ENCODE measurements at regions not wholly inside any gene's neighbourhood (a gene's known extent, or its start where the extent isn't known, plus 50 kb on each side); places are given as distances from the start of the nearest gene placed in this dataset.
"Not testable (repeated sequence)": the region's sequence is repeated elsewhere in the genome, so short reads cannot be mapped to it uniquely, and the experiment has no call there.

DNA sequence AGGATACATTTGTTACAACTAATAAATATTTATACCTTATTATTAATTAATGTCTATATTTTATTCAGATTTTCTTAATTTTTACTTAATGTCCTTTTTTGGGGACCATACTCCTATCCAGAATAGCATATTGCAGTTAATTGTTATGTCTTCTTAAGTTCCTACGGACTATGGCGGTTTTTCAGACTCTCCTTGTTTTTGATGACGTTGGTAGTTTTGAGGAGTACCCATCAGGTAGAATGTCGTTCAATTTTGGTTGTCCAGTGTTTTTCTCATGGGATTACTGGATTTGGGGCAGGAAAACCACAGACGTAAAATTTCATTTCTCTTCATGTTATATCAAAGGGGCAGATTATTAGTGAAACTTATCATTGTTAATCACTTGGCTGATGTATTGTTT, 223.7 kb downstream of the ISL1 start:
- H3K27ac ChIP-seq (ENCODE audit: low read length) = no peak overlapping the region
- H3K36me3 ChIP-seq (ENCODE audit: control insufficient read depth, insufficient read depth, low read length) = no peaks in the 10 kb centered on the region
- no peak overlapping the region for H3K4me3 ChIP-seq (ENCODE audit: low read length)
- no peak for DNase-seq
- no peaks in the 10 kb centered on the region for H3K9me3 ChIP-seq (replicated peaks; ENCODE audit: control insufficient read depth, low read depth, low read length)
- H3K4me1 ChIP-seq (ENCODE audit: control insufficient read depth, insufficient read depth, low read length) = no peaks in the 10 kb centered on the region
- WGBS (ENCODE audit: insufficient coverage) = no CpG with 5 or more reads among the region's 5 CpGs
- no peaks in the 10 kb centered on the region for H3K27me3 ChIP-seq (ENCODE audit: control insufficient read depth, insufficient read depth, low read length)

DNA sequence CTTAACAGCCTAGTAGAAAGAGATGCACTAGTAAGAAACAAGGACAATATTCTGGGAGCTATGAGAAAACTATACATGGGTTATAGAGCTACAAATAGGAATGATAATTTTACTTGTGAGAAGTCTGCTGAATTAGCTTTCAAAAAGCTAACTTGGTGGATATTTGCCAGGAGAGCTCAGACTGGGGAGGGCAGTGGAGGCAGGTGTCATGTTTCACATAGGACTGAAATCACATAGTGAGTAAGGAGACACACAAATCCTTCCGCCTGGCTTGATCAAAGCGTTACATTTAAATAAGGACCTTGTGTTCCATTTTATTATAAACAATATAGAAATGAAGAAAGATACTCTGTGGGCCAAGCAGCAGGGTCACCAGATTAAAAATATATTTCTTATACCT, 235.0 kb downstream of the ISL1 start:
- H3K27me3 ChIP-seq (ENCODE audit: control insufficient read depth, insufficient read depth, low read length) = no peaks in the 10 kb centered on the region
- no peaks in the 10 kb centered on the region for H3K4me1 ChIP-seq (ENCODE audit: control insufficient read depth, insufficient read depth, low read length)
- H3K9me3 ChIP-seq (replicated peaks; ENCODE audit: control insufficient read depth, low read depth, low read length) = no peaks in the 10 kb centered on the region
- no peak overlapping the region for H3K4me3 ChIP-seq (ENCODE audit: low read length)
- H3K27ac ChIP-seq (ENCODE audit: low read length) = no peak overlapping the region
- no CpG with 5 or more reads among the region's 2 CpGs for WGBS (ENCODE audit: insufficient coverage)
- H3K36me3 ChIP-seq (ENCODE audit: control insufficient read depth, insufficient read depth, low read length) = no peaks in the 10 kb centered on the region
- no peak for DNase-seq

DNA sequence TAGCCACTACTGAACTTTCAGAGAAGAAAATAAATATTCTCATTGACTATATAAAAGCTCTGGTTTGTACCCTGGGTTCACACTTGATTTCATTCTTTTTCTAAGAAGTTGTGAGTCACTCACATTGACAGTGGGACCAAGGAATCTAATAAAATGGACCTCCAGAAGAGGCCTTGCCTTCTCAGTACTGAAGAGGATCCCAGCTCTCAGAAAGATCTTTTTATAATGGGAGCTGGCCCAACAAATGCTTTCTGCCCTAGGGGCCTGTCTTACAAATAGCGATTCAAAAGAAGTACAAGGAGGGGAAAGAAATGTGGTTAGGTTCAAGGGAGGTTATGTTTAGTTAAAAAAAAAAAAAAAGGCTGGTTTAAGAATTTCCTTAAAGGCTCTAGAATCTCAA, 237.9 kb downstream of the ISL1 start:
- no peaks in the 10 kb centered on the region for H3K9me3 ChIP-seq (replicated peaks; ENCODE audit: control insufficient read depth, low read depth, low read length)
- H3K36me3 ChIP-seq (ENCODE audit: control insufficient read depth, insufficient read depth, low read length) = no peaks in the 10 kb centered on the region
- 14% methylated on average over 1 of the region's 1 CpG for WGBS (ENCODE audit: insufficient coverage)
- no peak overlapping the region for H3K4me3 ChIP-seq (ENCODE audit: low read length)
- DNase-seq = no peak
- H3K27me3 ChIP-seq (ENCODE audit: control insufficient read depth, insufficient read depth, low read length) = no peaks in the 10 kb centered on the region
- H3K4me1 ChIP-seq (ENCODE audit: control insufficient read depth, insufficient read depth, low read length) = no peaks in the 10 kb centered on the region
- H3K27ac ChIP-seq (ENCODE audit: low read length) = no peak overlapping the region

DNA sequence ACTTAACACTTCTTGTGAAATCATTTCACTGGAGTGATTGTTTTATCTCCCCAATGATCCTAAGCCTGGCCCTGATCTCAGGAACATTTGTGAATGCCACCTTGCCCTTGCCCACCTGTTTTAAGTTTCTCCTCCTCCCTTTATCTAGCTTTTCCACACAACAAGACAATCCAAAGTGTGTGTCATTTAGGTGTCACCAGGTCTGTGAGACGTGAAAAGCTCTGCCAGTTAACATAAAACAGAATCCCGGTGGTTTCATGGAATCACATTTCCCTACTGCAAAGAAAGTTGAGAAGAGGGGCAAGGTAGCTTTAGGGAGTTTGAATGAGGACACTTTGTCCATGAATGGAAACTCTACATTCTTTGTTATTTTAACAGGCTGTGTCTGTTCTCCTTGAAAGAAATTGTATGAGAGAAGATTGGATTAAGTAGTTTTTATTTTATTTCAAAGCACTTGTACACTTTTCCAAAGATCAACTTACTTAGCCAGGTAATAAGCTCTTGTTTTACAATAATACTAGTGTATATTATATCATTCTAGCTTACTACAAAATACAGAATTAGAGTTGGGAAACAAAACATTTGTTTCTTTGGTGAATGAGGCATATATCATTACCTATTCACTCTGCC, 239.0 kb downstream of the ISL1 start:
- no peak for DNase-seq
- H3K36me3 ChIP-seq (ENCODE audit: control insufficient read depth, insufficient read depth, low read length) = no peaks in the 10 kb centered on the region
- H3K4me1 ChIP-seq (ENCODE audit: control insufficient read depth, insufficient read depth, low read length) = no peaks in the 10 kb centered on the region
- no peak overlapping the region for H3K27ac ChIP-seq (ENCODE audit: low read length)
- H3K27me3 ChIP-seq (ENCODE audit: control insufficient read depth, insufficient read depth, low read length) = no peaks in the 10 kb centered on the region
- H3K4me3 ChIP-seq (ENCODE audit: low read length) = no peak overlapping the region
- H3K9me3 ChIP-seq (replicated peaks; ENCODE audit: control insufficient read depth, low read depth, low read length) = no peaks in the 10 kb centered on the region
- WGBS (ENCODE audit: insufficient coverage) = no CpG with 5 or more reads among the region's 2 CpGs

DNA sequence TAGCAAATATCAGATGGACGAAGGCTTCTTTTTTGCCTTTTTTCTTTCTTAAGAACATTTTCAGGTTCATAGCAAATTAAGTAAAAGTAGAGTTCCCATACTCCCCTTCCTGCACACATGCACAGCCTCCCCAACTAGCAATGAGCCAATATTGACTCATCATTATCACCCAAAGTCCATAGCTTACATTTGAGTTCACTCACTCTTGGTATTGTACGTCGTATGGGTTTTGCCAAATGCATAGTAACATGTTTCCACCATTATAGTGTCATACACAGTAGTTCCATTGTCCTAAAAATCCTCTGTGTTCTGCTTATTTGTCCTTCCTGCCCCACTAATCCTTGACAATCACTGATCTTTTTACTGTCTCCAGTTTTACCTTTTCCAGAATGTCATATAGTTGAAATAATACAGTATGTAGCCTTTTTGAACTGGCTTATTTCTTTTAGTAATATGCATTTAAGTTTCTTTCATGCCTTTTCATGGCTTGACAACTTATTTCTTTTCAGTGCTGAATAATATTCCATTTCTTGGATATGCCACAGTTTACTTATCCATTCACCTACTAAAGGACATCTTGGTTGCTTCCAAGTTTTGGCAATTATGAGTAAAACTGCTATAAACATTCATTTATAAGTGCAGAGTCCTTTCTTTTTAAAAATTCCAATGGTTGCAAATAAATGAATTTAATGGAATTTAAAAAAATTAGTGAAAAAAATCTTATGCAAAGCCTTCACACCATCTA, 242.1 kb downstream of the ISL1 start:
- Histone ChIP-seq H3K4me3 (ENCODE audit: low read length) (no peak overlapping the region), H3K9me3 (replicated peaks; ENCODE audit: control insufficient read depth, low read depth, low read length) (peaks cover 3% of the 10 kb centered on the region), H3K27me3 (ENCODE audit: control insufficient read depth, insufficient read depth, low read length) (no peaks in the 10 kb centered on the region), H3K4me1 (ENCODE audit: control insufficient read depth, insufficient read depth, low read length) (no peaks in the 10 kb centered on the region), H3K27ac (ENCODE audit: low read length) (no peak overlapping the region), H3K36me3 (ENCODE audit: control insufficient read depth, insufficient read depth, low read length) (no peaks in the 10 kb centered on the region)
- 85% methylated on average over 2 of the region's 3 CpGs for WGBS (ENCODE audit: insufficient coverage)
- DNase-seq = no peak

DNA sequence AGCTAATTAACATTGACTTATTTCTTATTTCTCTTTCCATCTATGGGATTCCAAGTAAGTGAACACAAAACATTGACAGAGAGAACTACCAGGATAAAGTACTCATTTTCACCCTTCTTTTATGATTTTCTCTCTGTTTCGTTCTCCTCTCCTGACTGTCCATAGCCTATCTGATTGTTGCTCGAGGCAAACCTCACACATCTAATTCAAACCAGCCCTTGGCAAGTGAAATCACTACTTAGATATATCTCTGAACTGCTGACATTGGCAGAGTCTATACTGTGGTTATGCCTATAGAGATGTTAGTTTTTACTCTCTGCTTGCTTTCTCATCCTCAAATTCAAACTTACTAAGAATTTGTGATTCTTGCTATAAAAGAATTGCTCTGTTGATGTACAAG, 248.8 kb downstream of the ISL1 start:
- WGBS (ENCODE audit: insufficient coverage) = no CpG with 5 or more reads among the region's 2 CpGs
- Histone ChIP-seq H3K4me3 (ENCODE audit: low read length) (no peak overlapping the region), H3K36me3 (ENCODE audit: control insufficient read depth, insufficient read depth, low read length) (no peaks in the 10 kb centered on the region), H3K27ac (ENCODE audit: low read length) (no peak overlapping the region), H3K9me3 (replicated peaks; ENCODE audit: control insufficient read depth, low read depth, low read length) (peaks cover 5% of the 10 kb centered on the region), H3K4me1 (ENCODE audit: control insufficient read depth, insufficient read depth, low read length) (no peaks in the 10 kb centered on the region), H3K27me3 (ENCODE audit: control insufficient read depth, insufficient read depth, low read length) (no peaks in the 10 kb centered on the region)
- peak; percentile 11 for DNase-seq

DNA sequence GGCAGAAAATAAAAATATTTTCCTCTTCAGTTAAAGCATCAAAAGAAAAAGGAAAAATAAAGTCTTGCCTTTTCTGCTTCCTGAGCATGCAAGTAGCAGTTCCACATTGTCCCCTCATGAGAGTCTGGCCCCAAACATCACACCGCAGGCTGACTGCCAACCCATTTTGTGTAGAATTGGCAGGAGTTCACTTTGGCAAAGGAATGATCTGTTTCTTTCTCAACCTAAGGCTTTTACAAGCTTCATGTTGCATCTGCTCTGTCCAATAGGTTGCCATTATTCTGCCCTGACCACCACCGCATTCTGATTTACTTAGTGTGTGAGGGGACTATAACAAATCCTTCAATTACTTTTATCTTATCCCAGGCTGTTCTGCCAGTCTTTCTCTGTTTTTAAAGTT, 249.5 kb downstream of the ISL1 start:
- no peaks in the 10 kb centered on the region for H3K4me1 ChIP-seq (ENCODE audit: control insufficient read depth, insufficient read depth, low read length)
- H3K27me3 ChIP-seq (ENCODE audit: control insufficient read depth, insufficient read depth, low read length) = no peaks in the 10 kb centered on the region
- no peaks in the 10 kb centered on the region for H3K36me3 ChIP-seq (ENCODE audit: control insufficient read depth, insufficient read depth, low read length)
- H3K27ac ChIP-seq (ENCODE audit: low read length) = no peak overlapping the region
- DNase-seq = peak; percentile 72
- WGBS (ENCODE audit: insufficient coverage) = no CpG with 5 or more reads among the region's 2 CpGs
- peaks cover 5% of the 10 kb centered on the region for H3K9me3 ChIP-seq (replicated peaks; ENCODE audit: control insufficient read depth, low read depth, low read length)
- H3K4me3 ChIP-seq (ENCODE audit: low read length) = no peak overlapping the region

DNA sequence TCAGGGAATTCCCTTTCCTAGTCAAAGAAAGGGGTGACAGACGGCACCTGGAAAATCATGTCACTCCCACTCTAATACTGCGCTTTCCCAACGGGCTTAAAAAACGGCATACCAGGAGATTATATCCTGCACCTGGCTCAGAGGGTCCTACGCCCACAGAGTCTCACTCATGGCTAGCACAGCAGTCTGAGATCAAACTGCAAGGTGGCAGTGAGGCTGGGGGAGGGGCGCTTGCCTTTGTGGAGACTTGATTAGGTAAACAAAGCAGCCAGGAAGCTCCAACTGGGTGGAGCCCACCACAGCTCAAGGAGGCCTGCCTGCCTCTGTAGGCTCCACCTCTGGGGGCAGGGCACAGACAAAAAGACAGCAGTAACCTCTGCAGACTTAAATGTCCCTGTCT, 253.7 kb downstream of the ISL1 start:
- WGBS (ENCODE audit: insufficient coverage) = 90% methylated on average over 2 of the region's 6 CpGs
- not testable (repeated sequence) for DNase-seq; H3K27ac ChIP-seq (ENCODE audit: low read length); H3K36me3 ChIP-seq (ENCODE audit: control insufficient read depth, insufficient read depth, low read length); H3K4me3 ChIP-seq (ENCODE audit: low read length); H3K27me3 ChIP-seq (ENCODE audit: control insufficient read depth, insufficient read depth, low read length); H3K9me3 ChIP-seq (replicated peaks; ENCODE audit: control insufficient read depth, low read depth, low read length); H3K4me1 ChIP-seq (ENCODE audit: control insufficient read depth, insufficient read depth, low read length)

DNA sequence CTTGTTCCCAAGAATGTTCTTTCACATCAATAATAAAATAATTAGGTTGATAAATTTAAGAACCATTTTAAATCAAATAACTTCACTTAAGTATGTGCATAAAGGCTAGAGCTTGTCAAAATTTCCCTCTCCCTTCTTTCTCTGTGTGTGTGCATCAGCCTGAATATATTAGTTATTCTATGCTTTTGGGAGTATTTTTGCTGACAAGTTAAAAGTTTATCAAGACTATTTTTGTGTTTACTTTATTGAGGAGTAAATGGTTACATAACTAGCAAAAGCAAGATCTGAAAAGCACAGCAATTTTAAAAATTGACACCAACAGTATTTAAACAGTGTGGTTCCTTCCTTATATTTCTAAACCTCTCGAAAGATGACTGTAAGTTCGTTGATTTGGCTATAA, 261.7 kb downstream of the ISL1 start:
- Histone ChIP-seq H3K9me3 (replicated peaks; ENCODE audit: control insufficient read depth, low read depth, low read length) (no peaks in the 10 kb centered on the region), H3K4me1 (ENCODE audit: control insufficient read depth, insufficient read depth, low read length) (no peaks in the 10 kb centered on the region), H3K4me3 (ENCODE audit: low read length) (no peak overlapping the region), H3K27ac (ENCODE audit: low read length) (no peak overlapping the region), H3K36me3 (ENCODE audit: control insufficient read depth, insufficient read depth, low read length) (no peaks in the 10 kb centered on the region), H3K27me3 (ENCODE audit: control insufficient read depth, insufficient read depth, low read length) (no peaks in the 10 kb centered on the region)
- no CpG with 5 or more reads among the region's 2 CpGs for WGBS (ENCODE audit: insufficient coverage)
- DNase-seq = no peak

DNA sequence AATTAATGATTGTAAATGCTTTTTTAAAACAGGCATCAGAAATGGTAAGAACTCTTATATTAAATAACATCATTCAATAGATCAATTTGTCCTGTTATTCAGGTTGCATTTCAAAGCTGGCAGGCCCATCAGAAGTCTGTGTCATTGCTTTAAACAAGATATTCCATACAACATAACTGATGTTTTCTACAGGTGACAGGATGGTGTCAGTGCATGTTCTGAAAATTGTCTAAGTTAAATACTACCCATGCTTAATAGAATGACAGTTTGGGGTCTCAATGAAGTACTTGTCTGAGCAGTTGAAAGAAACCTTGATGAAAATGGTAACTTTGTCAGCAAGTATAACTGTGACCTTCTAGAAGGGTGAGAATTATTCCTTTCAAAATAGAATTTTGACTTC, 263.2 kb downstream of the ISL1 start:
- Histone ChIP-seq H3K4me3 (ENCODE audit: low read length) (no peak overlapping the region), H3K9me3 (replicated peaks; ENCODE audit: control insufficient read depth, low read depth, low read length) (no peaks in the 10 kb centered on the region), H3K27ac (ENCODE audit: low read length) (no peak overlapping the region), H3K27me3 (ENCODE audit: control insufficient read depth, insufficient read depth, low read length) (no peaks in the 10 kb centered on the region), H3K4me1 (ENCODE audit: control insufficient read depth, insufficient read depth, low read length) (no peaks in the 10 kb centered on the region), H3K36me3 (ENCODE audit: control insufficient read depth, insufficient read depth, low read length) (no peaks in the 10 kb centered on the region)
- no peak for DNase-seq

DNA sequence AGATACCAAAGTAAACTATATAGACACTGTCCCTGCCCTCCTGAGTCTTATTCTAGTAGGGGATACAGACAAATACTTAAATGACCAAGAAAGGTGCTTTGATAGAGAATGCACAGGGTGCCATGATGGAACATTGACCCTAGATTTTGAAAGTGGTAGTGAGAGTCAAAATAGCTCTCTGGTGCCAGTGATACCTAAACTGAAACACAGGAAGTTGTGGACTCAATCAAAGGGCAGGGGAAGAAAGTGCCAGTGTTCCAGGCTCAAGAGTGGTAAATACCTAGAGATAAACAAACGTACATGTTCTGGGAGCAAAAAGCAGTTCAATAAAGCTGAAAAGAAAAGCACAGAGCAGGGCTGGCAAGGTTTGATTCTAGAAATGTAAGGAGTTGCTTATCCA, 267.6 kb downstream of the ISL1 start:
- WGBS (ENCODE audit: insufficient coverage) = 60% methylated on average over 1 of the region's 1 CpG
- H3K9me3 ChIP-seq (replicated peaks; ENCODE audit: control insufficient read depth, low read depth, low read length) = no peaks in the 10 kb centered on the region
- no peaks in the 10 kb centered on the region for H3K27me3 ChIP-seq (ENCODE audit: control insufficient read depth, insufficient read depth, low read length)
- H3K36me3 ChIP-seq (ENCODE audit: control insufficient read depth, insufficient read depth, low read length) = no peaks in the 10 kb centered on the region
- no peaks in the 10 kb centered on the region for H3K4me1 ChIP-seq (ENCODE audit: control insufficient read depth, insufficient read depth, low read length)
- no peak overlapping the region for H3K4me3 ChIP-seq (ENCODE audit: low read length)
- no peak for DNase-seq
- no peak overlapping the region for H3K27ac ChIP-seq (ENCODE audit: low read length)
